B cell (primary cell): ENCODE measurements at regions not wholly inside any gene's neighbourhood (a gene's known extent, or its start where the extent isn't known, plus 50 kb on each side); places are given as distances from the start of the nearest gene placed in this dataset.
A peak's percentile ranks its signal among the peaks of the same experiment; 100 is the strongest.

Experiments used
- ATAC-seq: fragments of 200-7000 bp; cut with Tn5 transposase; one replicate; pipeline ENCODE4 v1.10.0; 2021; ENCODE audit warnings: low read depth, mild to moderate bottlenecking, moderate number of reproducible peaks, moderate library complexity
- CTCF ChIA-PET: fragments of 350-600 bp; sonication (Branson Sonifier 250); formaldehyde crosslinking; loops from one replicate; lab custom pipeline; 2021; ENCODE audit warnings: antibody characterized with exemption, inconsistent platforms; lab: Charles Lee
- POLR2A ChIA-PET: fragments of 350-600 bp; sonication (Branson Sonifier 250); formaldehyde crosslinking; loops from one replicate; lab custom pipeline; 2021; ENCODE audit warnings: antibody characterized with exemption; lab: Charles Lee
- DNase-seq: peaks from one replicate; pipeline ENCODE4 v3.0.0; 2013
- H2AFZ ChIP-seq: 2 replicates; pipeline ENCODE4 v1.6.1; 2012; ENCODE audit warnings: mild to moderate bottlenecking, low read depth, low read length; ENCODE audit not compliant: insufficient read depth, poor library complexity, severe bottlenecking
- H3K27ac ChIP-seq, 2 donors: 1 replicate in 1 of 2; 2 replicates in 1 of 2; pipeline ENCODE4 v1.5.1; 2012 to 2013; ENCODE audit warnings: low read length in 2 of 2, mild to moderate bottlenecking in 2 of 2, moderate library complexity in 1 of 2
- H3K27me3 ChIP-seq, 4 experiments: fragments of 200-600 bp in 1 of 4; sonication (generic) in 1 of 4; replicated peaks in 1 of 4; 1 replicate in 2 of 4; 2 replicates in 2 of 4; pipeline versions ENCODE4 v1.6.1 to v1.7.0; 2013 to 2016; ENCODE audit warnings: low read length in 3 of 4, mild to moderate bottlenecking in 2 of 4, mixed read lengths in 1 of 4, moderate library complexity in 1 of 4; ENCODE audit not compliant: insufficient read depth in 4 of 4, control insufficient read depth in 3 of 4; ENCODE audit errors: control extremely low read depth in 1 of 4
- H3K36me3 ChIP-seq, 2 experiments: replicated peaks in 1 of 2; 1 replicate in 1 of 2; 2 replicates in 1 of 2; pipeline versions ENCODE4 v1.6.1 to v1.7.1; 2013; ENCODE audit warnings: low read length in 1 of 2; ENCODE audit not compliant: insufficient read depth in 2 of 2, control insufficient read depth in 1 of 2; ENCODE audit errors: control extremely low read depth in 1 of 2, extremely low read depth in 1 of 2
- H3K4me1 ChIP-seq, 2 donors: fragments of 200-600 bp in 1 of 2; sonication (generic) in 1 of 2; 1 replicate in 1 of 2; 2 replicates in 1 of 2; pipeline versions ENCODE4 v1.5.1 to v1.6.1; 2013 to 2017; ENCODE audit warnings: low read length in 2 of 2; ENCODE audit not compliant: control insufficient read depth in 2 of 2, insufficient read depth in 2 of 2
- H3K4me2 ChIP-seq: replicated peaks from 2 replicates; pipeline ENCODE3; 2012; ENCODE audit warnings: mild to moderate bottlenecking, low read depth, low read length; ENCODE audit not compliant: poor library complexity, severe bottlenecking
- H3K4me3 ChIP-seq, 5 experiments: fragments of 200-600 bp in 1 of 5; sonication (generic) in 1 of 5; 1 replicate in 3 of 5; 2 replicates in 2 of 5; pipeline versions ENCODE4 v1.5.1 to v1.7.0; 2011 to 2016; ENCODE audit warnings: low read length in 4 of 5, mild to moderate bottlenecking in 4 of 5, low read depth in 2 of 5, control low read depth in 1 of 5, moderate library complexity in 1 of 5; ENCODE audit not compliant: insufficient read depth in 1 of 5; ENCODE audit errors: control extremely low read depth in 1 of 5, extremely low read depth in 1 of 5
- H3K79me2 ChIP-seq: fragments of 200-600 bp; sonication (generic); one replicate; pipeline ENCODE4 v1.6.0; 2016; ENCODE audit warnings: low read length; ENCODE audit not compliant: control insufficient read depth, insufficient read depth
- H3K9ac ChIP-seq: fragments of 200-600 bp; sonication (generic); 2 replicates; pipeline ENCODE4 v1.6.1; 2017; ENCODE audit warnings: mild to moderate bottlenecking, low read length, moderate library complexity
- H3K9me3 ChIP-seq, 3 donors: one replicate each; pipeline versions ENCODE4 v1.6.1 to v1.7.1; 2013; ENCODE audit warnings: low read length in 2 of 3; ENCODE audit not compliant: control insufficient read depth in 2 of 3, insufficient read depth in 1 of 3; ENCODE audit errors: control extremely low read depth in 1 of 3
- H4K20me1 ChIP-seq: 2 replicates; pipeline ENCODE4 v1.6.0; 2012; ENCODE audit warnings: mild to moderate bottlenecking, low read length; ENCODE audit not compliant: insufficient read depth, control insufficient read depth, poor library complexity, severe bottlenecking
- H3K27ac Mint-ChIP-seq: one replicate; pipeline ENCODE4 v1.8.0; 2021; ENCODE audit warnings: mixed read lengths
- H3K27me3 Mint-ChIP-seq: one replicate; pipeline ENCODE4 v1.8.0; 2021; ENCODE audit warnings: mixed read lengths
- H3K4me1 Mint-ChIP-seq: one replicate; pipeline ENCODE4 v1.8.0; 2021; ENCODE audit warnings: mixed read lengths
- H3K4me3 Mint-ChIP-seq: one replicate; pipeline ENCODE4 v1.8.0; 2021; ENCODE audit warnings: mixed read lengths
- H3K9me3 Mint-ChIP-seq: one replicate; pipeline ENCODE4 v1.8.0; 2022; ENCODE audit warnings: mixed read lengths; ENCODE audit not compliant: insufficient read depth
- EZH2 ChIP-seq: IDR thresholded peaks from 2 replicates; pipeline ENCODE4 v1.6.1; 2012; ENCODE audit warnings: borderline replicate concordance, low read depth, mild to moderate bottlenecking, moderate library complexity, low read length; ENCODE audit not compliant: insufficient read depth, poor library complexity, severe bottlenecking
- WGBS: methylation state at CpG from one replicate; pipeline ENCODE4 v1.1.5; 2013; ENCODE audit warnings: missing lambda C conversion rate; ENCODE audit not compliant: insufficient coverage; 5-methylcytosine and 5-hydroxymethylcytosine counted together
- intact Hi-C: fragments of 100-400 bp; cut with micrococcal nuclease; formaldehyde crosslinking; loops from one replicate; pipeline ENCODE4 v1.10.0; 2022
- TF ChIP-seq, protein P1 (sequence below): fragments of 200-600 bp; IDR thresholded peaks from one replicate; pipeline ENCODE4 v1.8.0; 2022; ENCODE audit warnings: antibody characterized with exemption, mild to moderate bottlenecking

DNA sequence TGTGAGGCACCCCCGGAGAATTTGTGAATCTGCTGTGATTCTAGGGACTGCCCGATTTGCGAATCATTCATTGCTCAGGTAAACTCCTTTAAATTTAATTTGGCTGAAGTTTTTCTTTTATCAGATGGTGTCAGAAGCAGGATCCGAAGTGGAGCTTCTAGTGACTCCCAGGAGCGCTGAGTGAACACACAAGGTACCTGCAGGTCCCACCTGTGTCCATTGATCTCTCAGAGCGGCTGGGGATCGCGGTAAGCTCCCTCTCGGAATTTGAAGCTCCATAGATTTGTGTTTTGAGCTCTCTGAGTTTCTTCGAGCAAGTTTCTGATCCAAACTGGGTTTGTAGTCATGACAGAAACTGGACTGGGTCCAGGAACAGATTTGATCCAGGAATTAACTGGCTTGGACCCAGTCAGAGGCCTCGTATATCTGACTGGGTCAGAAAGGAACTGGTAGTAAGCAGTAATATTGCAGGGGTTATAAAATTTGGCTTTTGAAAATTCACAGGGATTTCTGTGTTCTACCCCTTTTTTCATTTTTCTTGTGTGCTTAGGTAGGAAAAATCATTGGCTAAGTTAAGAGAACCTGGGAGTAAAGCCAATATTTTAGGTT is 56.2 kb upstream of the EDEM3 start:
- no peak overlapping the region for H3K4me3 Mint-ChIP-seq
- H3K4me2 ChIP-seq = no peak overlapping the region
- no peaks in the 10 kb centered on the region for H3K36me3 ChIP-seq
- H3K27me3 ChIP-seq = no peaks in the 10 kb centered on the region
- TF ChIP-seq, protein P1, sequence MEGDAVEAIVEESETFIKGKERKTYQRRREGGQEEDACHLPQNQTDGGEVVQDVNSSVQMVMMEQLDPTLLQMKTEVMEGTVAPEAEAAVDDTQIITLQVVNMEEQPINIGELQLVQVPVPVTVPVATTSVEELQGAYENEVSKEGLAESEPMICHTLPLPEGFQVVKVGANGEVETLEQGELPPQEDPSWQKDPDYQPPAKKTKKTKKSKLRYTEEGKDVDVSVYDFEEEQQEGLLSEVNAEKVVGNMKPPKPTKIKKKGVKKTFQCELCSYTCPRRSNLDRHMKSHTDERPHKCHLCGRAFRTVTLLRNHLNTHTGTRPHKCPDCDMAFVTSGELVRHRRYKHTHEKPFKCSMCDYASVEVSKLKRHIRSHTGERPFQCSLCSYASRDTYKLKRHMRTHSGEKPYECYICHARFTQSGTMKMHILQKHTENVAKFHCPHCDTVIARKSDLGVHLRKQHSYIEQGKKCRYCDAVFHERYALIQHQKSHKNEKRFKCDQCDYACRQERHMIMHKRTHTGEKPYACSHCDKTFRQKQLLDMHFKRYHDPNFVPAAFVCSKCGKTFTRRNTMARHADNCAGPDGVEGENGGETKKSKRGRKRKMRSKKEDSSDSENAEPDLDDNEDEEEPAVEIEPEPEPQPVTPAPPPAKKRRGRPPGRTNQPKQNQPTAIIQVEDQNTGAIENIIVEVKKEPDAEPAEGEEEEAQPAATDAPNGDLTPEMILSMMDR = no peak
- TF ChIP-seq EZH2 = no peak
- DNase-seq (no peak), ATAC-seq (no peak)
- H3K9me3 ChIP-seq = no peaks in the 10 kb centered on the region
- H3K9ac ChIP-seq = no peak overlapping the region
- H3K4me3 ChIP-seq = no peak overlapping the region
- intact Hi-C loops = no loop called here
- no peak overlapping the region for H3K27ac Mint-ChIP-seq
- POLR2A ChIA-PET = no interaction called here
- H3K79me2 ChIP-seq = no peaks in the 10 kb centered on the region
- WGBS = 92% methylated on average over 11 of the region's 11 CpGs
- H3K27me3 Mint-ChIP-seq = no peaks in the 10 kb centered on the region
- H2AFZ ChIP-seq = no peak overlapping the region
- no peaks in the 10 kb centered on the region for H4K20me1 ChIP-seq
- no peak overlapping the region for H3K27ac ChIP-seq
- peaks cover 4% of the 10 kb centered on the region for H3K4me1 Mint-ChIP-seq
- H3K9me3 Mint-ChIP-seq = no peaks in the 10 kb centered on the region
- H3K4me1 ChIP-seq = peaks cover 0 to 6% of the 10 kb centered on the region in 2 donors
- CTCF ChIA-PET = interaction anchor here (6.4 to 7.0 kb wide), 3 partner anchors 166 to 359 kb away, joined by 72 to 188 read pairs (median 81); partner anchors contain the start of gene NIBAN1

DNA sequence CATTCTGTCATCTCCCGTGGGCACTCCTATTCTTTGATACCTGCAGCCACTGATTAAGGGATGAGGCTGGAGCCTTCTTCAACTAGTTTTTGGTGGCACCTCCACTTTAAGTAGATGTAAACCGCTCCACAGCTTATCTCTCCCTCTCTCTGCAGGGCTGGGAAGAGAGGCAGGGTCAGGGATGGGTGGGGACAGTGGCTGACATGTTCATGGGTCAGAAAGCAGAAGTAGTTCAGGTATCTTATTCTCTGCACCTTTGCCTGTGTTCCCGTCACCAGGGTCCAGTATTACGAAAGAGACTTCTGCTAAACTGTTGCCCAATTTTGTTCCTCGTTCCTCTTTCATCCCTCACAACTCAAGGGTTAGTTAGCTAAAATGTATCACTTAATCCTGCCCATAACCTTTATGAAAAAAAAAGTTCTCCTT is 51.7 kb upstream of the EDEM3 start:
- 67% methylated on average over 2 of the region's 5 CpGs for WGBS
- Histone ChIP-seq H3K4me3 (no peak overlapping the region), H3K4me1 (peaks cover 0 to 11% of the 10 kb centered on the region in 2 donors), H4K20me1 (no peaks in the 10 kb centered on the region), H3K36me3 (no peaks in the 10 kb centered on the region), H2AFZ (peak overlapping the region; percentile 46), H3K4me2 (no peak overlapping the region), H3K9ac (no peak overlapping the region), H3K9me3 (no peaks in the 10 kb centered on the region), H3K79me2 (no peaks in the 10 kb centered on the region), H3K27me3 (no peaks in the 10 kb centered on the region), H3K27ac (no peak overlapping the region)
- Mint-ChIP-seq H3K9me3 (no peaks in the 10 kb centered on the region), H3K4me3 (no peak overlapping the region), H3K27ac (no peak overlapping the region), H3K4me1 (peaks cover 9% of the 10 kb centered on the region), H3K27me3 (no peaks in the 10 kb centered on the region)
- CTCF ChIA-PET = interaction anchor here (1.1 to 7.0 kb wide), 22 partner anchors 9 to 889 kb away, joined by 3 to 188 read pairs (median 8); partner anchors contain the start of genes IVNS1ABP and NIBAN1
- DNase-seq = peak; percentile 31
- POLR2A ChIA-PET = interaction anchor here (1.2 kb wide), 1 partner anchor 363 kb away, joined by 4 read pairs; no protein-coding TSS in a partner anchor
- intact Hi-C loops = loop anchor here (10.0 kb wide), 1 partner anchor 1408 kb away; no protein-coding TSS in a partner anchor
- no peak for ATAC-seq
- no peak for TF ChIP-seq EZH2
- TF ChIP-seq, protein P1 = no peak
